BLaER1 treated with 17β-estradiol and CSF1 and Interleukin-3, amounts not matched to agents 10 nM and 100 nM (cell line): ENCODE measurements at regions not wholly inside any gene's neighbourhood (a gene's known extent, or its start where the extent isn't known, plus 50 kb on each side); places are given as distances from the start of the nearest gene placed in this dataset.

Source experiments
- H3K27ac ChIP-seq, 11 experiments: shearing (Covaris generic); formaldehyde crosslinking; 2 replicates each; pipeline ENCODE4 v1.8.1; 2022
- H3K27me3 ChIP-seq, 11 experiments: shearing (Covaris generic); formaldehyde crosslinking; 2 replicates each; pipeline ENCODE4 v1.8.1; 2022
- H3K36me3 ChIP-seq, 11 experiments: shearing (Covaris generic); formaldehyde crosslinking; 2 replicates each; pipeline ENCODE4 v1.8.1; 2022
- H3K4me1 ChIP-seq, 10 experiments: shearing (Covaris generic); formaldehyde crosslinking; 2 replicates each; pipeline ENCODE4 v1.8.1; 2022
- H3K4me2 ChIP-seq, 11 experiments: shearing (Covaris generic); formaldehyde crosslinking; 2 replicates each; pipeline ENCODE4 v1.8.1; 2022
- H3K4me3 ChIP-seq, 10 experiments: shearing (Covaris generic); formaldehyde crosslinking; 2 replicates each; pipeline ENCODE4 v1.8.1; 2022
- H3K9ac ChIP-seq, 11 experiments: shearing (Covaris generic); formaldehyde crosslinking; 2 replicates each; pipeline ENCODE4 v1.8.1; 2022
- H3K9me3 ChIP-seq, 11 experiments: shearing (Covaris generic); formaldehyde crosslinking; replicated peaks in 1 of 11; 2 replicates each; pipeline ENCODE4 v1.8.1; 2022
- H4K20me1 ChIP-seq, 11 experiments: shearing (Covaris generic); formaldehyde crosslinking; 2 replicates each; pipeline ENCODE4 v1.8.1; 2022
- Cebpa-rat ChIP-seq, 11 experiments: shearing (Covaris generic); IDR thresholded peaks; 2 replicates each; pipeline ENCODE4 v1.8.1; 2022

DNA sequence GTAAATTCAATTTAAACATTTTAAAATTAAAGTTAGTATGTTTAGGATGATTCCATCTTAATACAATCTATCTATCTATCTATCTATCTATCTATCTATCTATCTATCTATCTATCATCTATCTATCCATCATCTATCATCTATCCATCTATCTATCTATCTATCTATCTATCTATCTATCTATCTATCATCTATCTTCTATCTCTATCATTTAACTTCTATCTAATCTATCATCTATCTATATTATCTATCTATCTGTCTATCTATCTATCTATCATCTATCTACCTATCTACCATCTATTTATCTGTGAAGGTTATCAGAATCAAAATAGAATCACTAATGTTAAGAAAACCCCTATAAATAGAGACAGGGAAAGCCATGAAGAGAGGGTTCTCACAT, 78.3 kb downstream of the RAMP3 start:
- H3K36me3 ChIP-seq = no peaks in the 10 kb centered on the region
- H3K4me3 ChIP-seq = no peak overlapping the region
- H4K20me1 ChIP-seq = no peaks in the 10 kb centered on the region
- H3K27ac ChIP-seq = no peak overlapping the region
- H3K4me1 ChIP-seq = no peaks in the 10 kb centered on the region
- no peaks in the 10 kb centered on the region for H3K27me3 ChIP-seq
- no peaks in the 10 kb centered on the region for H3K9me3 ChIP-seq
- H3K4me2 ChIP-seq = no peak overlapping the region
- no peak overlapping the region for H3K9ac ChIP-seq
- no peak for TF ChIP-seq Cebpa-rat (IDR thresholded peaks at IDR 0.05)

GRCh38 chr7:45236666-45237065, 79.1 kb downstream of the RAMP3 start:
- TF ChIP-seq Cebpa-rat (IDR thresholded peaks at IDR 0.05) = no peak
- no peaks in the 10 kb centered on the region for H3K36me3 ChIP-seq
- no peaks in the 10 kb centered on the region for H3K27me3 ChIP-seq
- H3K4me3 ChIP-seq = no peak overlapping the region
- H3K4me1 ChIP-seq = no peaks in the 10 kb centered on the region
- no peak overlapping the region for H3K4me2 ChIP-seq
- no peaks in the 10 kb centered on the region for H3K9me3 ChIP-seq
- H4K20me1 ChIP-seq = no peaks in the 10 kb centered on the region
- no peak overlapping the region for H3K9ac ChIP-seq
- H3K27ac ChIP-seq = no peak overlapping the region

DNA sequence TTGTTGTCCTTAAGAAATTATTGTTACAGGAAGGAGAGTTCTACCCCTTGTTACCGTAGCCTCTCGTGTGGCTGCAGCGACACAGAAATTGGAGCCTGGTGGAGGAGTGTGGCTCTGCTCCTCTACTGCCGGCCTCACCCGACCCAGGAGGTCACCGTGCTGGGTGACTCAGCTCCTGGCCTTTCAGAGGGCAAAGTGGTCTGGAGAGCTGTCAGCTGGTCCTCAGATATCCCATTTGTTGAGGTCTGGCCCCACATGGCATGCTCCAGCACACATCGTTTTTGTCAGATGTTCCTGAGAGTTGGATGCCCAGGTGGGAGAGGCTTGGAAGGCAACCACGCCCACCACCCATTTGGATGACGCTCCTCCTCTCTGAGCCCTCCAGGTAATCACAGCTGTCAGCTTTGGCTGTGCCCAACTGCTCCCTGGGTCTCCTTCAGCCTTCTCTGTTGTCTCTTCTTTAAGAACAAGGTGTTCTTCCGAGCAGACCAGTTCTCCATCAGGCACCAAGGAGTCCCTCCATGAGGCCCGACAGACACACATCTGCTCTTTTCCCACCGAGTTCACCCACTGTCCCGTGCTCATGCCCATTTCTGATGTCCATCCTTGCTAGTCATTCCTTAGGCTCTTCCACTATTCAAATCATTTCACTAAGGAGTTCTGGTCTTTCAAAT, 80.3 kb downstream of the RAMP3 start:
- Histone ChIP-seq H3K27me3 (no peaks in the 10 kb centered on the region), H3K27ac (no peak overlapping the region)
- no peak for TF ChIP-seq Cebpa-rat (IDR thresholded peaks at IDR 0.05)

DNA sequence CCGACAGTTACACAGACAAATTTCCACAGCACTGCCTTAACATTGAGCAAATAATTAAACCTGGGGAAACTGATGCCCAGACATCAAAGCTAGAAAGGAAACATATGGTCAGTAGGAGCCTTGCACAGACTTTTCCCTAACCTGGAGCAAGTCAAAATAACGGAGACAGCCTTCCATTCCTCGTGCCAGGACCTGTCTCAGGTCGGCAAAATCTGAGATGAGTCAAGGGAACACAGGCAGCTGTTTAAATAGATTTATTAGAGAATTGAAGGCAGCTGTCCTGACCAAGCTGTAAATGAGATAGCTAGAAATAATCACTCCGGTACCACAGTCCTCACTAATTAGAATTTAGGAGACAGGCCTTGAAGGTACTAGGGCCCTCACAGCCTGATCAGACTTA, 81.2 kb downstream of the RAMP3 start:
- Histone ChIP-seq H3K9me3 (no peaks in the 10 kb centered on the region), H3K4me2 (no peak overlapping the region), H3K4me1 (no peaks in the 10 kb centered on the region; a peak in 1 of 20 replicates), H3K27ac (no peak overlapping the region), H3K27me3 (no peaks in the 10 kb centered on the region), H4K20me1 (no peaks in the 10 kb centered on the region), H3K36me3 (no peaks in the 10 kb centered on the region), H3K9ac (no peak overlapping the region), H3K4me3 (no peak overlapping the region)
- TF ChIP-seq Cebpa-rat (IDR thresholded peaks at IDR 0.05) = no peak

More for the DNA sequence above, 80.3 kb downstream of the RAMP3 start:
- H3K36me3 ChIP-seq = no peaks in the 10 kb centered on the region
- H3K4me2 ChIP-seq = no peak overlapping the region
- no peaks in the 10 kb centered on the region for H4K20me1 ChIP-seq
- no peaks in the 10 kb centered on the region for H3K4me1 ChIP-seq
- no peak overlapping the region for H3K4me3 ChIP-seq
- no peak overlapping the region for H3K9ac ChIP-seq
- H3K9me3 ChIP-seq = no peaks in the 10 kb centered on the region

DNA sequence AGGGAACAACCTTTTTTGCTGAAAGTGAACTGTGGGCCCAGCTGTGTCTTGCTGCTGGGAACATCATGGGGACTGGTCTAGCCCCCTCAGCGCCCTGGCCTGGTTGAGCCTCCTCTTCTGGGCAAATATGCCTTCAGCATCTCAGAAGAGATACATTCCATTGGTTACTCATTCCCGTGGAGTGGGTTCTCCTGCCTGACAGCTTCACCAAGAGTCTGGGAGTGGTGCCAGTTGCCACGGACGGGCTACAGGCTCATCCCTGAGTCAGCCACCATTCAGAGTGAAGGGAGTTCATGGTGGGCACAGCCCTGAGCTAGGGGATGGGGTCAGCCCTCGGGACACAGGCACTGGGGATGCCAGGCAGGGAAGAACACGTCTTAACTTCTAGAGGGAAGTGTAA, 81.9 kb downstream of the RAMP3 start:
- no peak for TF ChIP-seq Cebpa-rat (IDR thresholded peaks at IDR 0.05)
- Histone ChIP-seq H3K4me2 (no peak overlapping the region), H4K20me1 (no peaks in the 10 kb centered on the region)

GRCh38 chr7:45240273-45240771, 82.7 kb downstream of the RAMP3 start:
- no peaks in the 10 kb centered on the region for H4K20me1 ChIP-seq
- no peak overlapping the region for H3K4me3 ChIP-seq
- H3K9ac ChIP-seq = no peak overlapping the region
- no peaks in the 10 kb centered on the region for H3K27me3 ChIP-seq
- no peak overlapping the region for H3K4me2 ChIP-seq
- no peaks in the 10 kb centered on the region for H3K36me3 ChIP-seq
- no peak for TF ChIP-seq Cebpa-rat (IDR thresholded peaks at IDR 0.05)
- no peaks in the 10 kb centered on the region; a peak in 1 of 20 replicates for H3K4me1 ChIP-seq
- no peaks in the 10 kb centered on the region for H3K9me3 ChIP-seq
- no peak overlapping the region for H3K27ac ChIP-seq

More for the DNA sequence above, 81.9 kb downstream of the RAMP3 start:
- Histone ChIP-seq H3K27me3 (no peaks in the 10 kb centered on the region), H3K9ac (no peak overlapping the region), H3K36me3 (no peaks in the 10 kb centered on the region), H3K9me3 (no peaks in the 10 kb centered on the region), H3K4me1 (no peaks in the 10 kb centered on the region; a peak in 1 of 20 replicates), H3K4me3 (no peak overlapping the region), H3K27ac (no peak overlapping the region)

DNA sequence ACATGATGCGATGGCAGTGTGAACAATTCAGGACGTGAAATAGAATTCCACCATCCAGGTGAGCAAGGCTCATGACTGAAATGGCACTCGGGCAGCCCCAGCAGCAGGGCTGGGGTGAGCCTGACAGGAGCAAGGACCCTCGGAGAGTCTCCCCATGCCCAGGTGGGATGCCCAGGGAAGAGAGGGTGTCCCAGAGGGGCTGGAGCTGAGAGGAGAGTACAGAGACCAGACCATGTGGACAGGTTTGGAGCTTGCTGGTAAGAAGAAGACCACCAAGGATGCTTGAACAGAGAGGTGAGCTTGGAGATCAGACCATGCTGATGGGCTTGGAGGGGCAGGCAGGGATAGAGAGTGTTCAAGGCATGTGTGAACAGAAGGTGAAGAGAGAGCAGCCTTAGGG, 83.3 kb downstream of the RAMP3 start:
- Histone ChIP-seq H3K27me3 (no peaks in the 10 kb centered on the region), H4K20me1 (no peaks in the 10 kb centered on the region), H3K4me2 (no peak overlapping the region), H3K27ac (no peak overlapping the region), H3K9me3 (no peaks in the 10 kb centered on the region), H3K4me1 (no peaks in the 10 kb centered on the region; a peak in 1 of 20 replicates), H3K4me3 (no peak overlapping the region), H3K36me3 (no peaks in the 10 kb centered on the region), H3K9ac (no peak overlapping the region)
- no peak for TF ChIP-seq Cebpa-rat (IDR thresholded peaks at IDR 0.05)

DNA sequence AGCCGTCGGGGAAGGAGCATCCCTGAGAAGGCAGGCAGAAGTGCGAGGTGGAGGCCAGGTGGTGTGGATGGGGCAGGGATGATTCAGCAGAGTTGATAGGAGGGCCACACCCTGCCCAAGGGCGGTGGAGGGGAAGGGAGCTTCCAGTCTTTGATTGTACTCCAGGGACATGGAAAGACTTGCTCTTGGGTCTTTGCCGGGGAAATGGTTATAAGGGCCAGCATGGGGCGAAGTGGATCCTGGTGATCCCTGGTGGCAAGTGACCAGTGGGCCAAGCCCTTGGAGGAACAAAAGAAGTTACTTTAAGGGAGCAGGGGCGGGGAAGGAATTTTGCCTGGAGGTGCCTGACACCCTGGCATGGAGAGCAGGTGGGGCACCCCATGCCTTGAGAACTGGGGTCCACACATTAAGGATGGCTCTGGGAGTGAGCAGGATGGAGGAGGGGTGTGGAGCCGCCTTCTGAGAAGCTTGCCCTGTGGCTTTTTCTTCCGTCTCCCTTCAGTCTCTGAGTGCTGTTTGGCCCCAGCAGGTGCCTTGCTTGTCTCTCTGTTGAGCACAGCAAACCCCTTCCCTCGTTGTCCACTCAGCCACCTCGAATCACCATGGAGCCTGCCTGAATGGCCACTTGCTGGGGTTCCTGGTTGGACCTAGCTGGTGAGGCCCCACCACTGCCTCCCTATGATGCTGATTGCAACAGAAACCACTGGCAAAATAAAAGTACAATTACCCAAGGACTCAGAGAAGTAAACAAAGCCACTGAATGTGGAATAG, 83.9 kb downstream of the RAMP3 start:
- Histone ChIP-seq H3K27me3 (no peaks in the 10 kb centered on the region), H3K4me1 (no peaks in the 10 kb centered on the region; a peak in 1 of 20 replicates), H3K9me3 (no peaks in the 10 kb centered on the region), H3K36me3 (no peaks in the 10 kb centered on the region), H3K4me3 (no peak overlapping the region), H4K20me1 (no peaks in the 10 kb centered on the region), H3K9ac (no peak overlapping the region), H3K4me2 (no peak overlapping the region), H3K27ac (no peak overlapping the region)
- no peak for TF ChIP-seq Cebpa-rat (IDR thresholded peaks at IDR 0.05)

- no peak for TF ChIP-seq Cebpa-rat (IDR thresholded peaks at IDR 0.05)
- Histone ChIP-seq H3K4me3 (no peak overlapping the region), H3K9me3 (peaks cover 0 to under 1% (median 0%) of the 10 kb centered on the region in 11 experiments; a peak in 1 of 22 replicates), H3K27me3 (no peaks in the 10 kb centered on the region), H3K4me1 (no peaks in the 10 kb centered on the region; a peak in 1 of 20 replicates), H3K27ac (no peak overlapping the region), H3K36me3 (no peaks in the 10 kb centered on the region), H3K9ac (no peak overlapping the region), H4K20me1 (no peaks in the 10 kb centered on the region), H3K4me2 (no peak overlapping the region)
Measured at GRCh38 chr7:45242261-45242660, 84.7 kb downstream of the RAMP3 start.
